ENCODE measurements at regions not wholly inside any gene's neighbourhood (a gene's known extent, or its start where the extent isn't known, plus 50 kb on each side); places are given as distances from the start of the nearest gene placed in this dataset.

GRCh38 chr6:19438566-19439353 lies 398.4 kb upstream of the ID4 start:
- TF ChIP-seq ZNF274 (IDR thresholded peaks at IDR 0.05; ENCODE audit: low read depth, low read length): no peak
- TF ChIP-seq YY1 (IDR thresholded peaks at IDR 0.05; ENCODE audit: insufficient read depth, insufficient read length): no peak

Data from NT2/D1 (cell line).